RWPE1 (cell line): ENCODE measurements at regions not wholly inside any gene's neighbourhood (a gene's known extent, or its start where the extent isn't known, plus 50 kb on each side); places are given as distances from the start of the nearest gene placed in this dataset.

Experiments
- CTCF ChIA-PET: fragments of 350-600 bp; sonication (Branson Sonifier 250); formaldehyde crosslinking; extraction: SDS; loops from one replicate; lab custom pipeline; 2021; lab: Yijun Ruan, JAX
- POLR2A ChIA-PET: fragments of 400-600 bp; formaldehyde crosslinking; extraction: SDS; loops from one replicate; lab custom pipeline; 2020; ENCODE audit warnings: antibody characterized with exemption; ENCODE audit not compliant: low non-redundant PET; lab: Yijun Ruan, JAX
- DNase-seq: peaks from one replicate; pipeline ENCODE4 v3.0.0; 2012; ENCODE audit warnings: low spot score
- H3K27ac ChIP-seq: fragments of 450-650 bp; 2 replicates; pipeline ENCODE4 v1.5.1; 2017
- TF ChIP-seq, protein P1 (sequence below): fragments of 450-650 bp; conservative IDR thresholded peaks from 2 replicates; pipeline ENCODE4 v1.5.1; 2017; ENCODE audit warnings: low read depth, mild to moderate bottlenecking

DNA sequence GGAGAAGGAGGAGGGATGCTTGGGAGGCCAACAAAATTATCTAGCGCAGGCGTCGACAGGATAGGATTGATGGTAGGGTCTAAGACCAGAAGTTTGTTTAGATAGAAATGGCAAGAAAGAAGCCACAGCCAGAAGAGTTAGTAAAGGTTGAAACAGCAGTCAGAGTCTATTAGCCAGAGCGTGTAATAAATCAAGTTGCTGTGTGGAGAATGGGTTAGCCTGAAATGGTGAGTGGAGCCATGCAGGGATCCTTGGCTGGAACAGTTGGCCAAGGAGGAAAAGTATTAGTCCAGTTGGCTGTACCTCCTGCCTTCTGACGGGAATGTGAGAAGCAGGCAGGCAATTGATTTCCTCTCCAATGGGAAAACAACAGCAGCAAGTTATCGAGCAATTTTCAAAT, 190.7 kb upstream of the CCDC68 start:
- CTCF ChIA-PET: no interaction called here
- POLR2A ChIA-PET: no interaction called here
- no peak for DNase-seq
- H3K27ac ChIP-seq: no peak overlapping the region
- TF ChIP-seq, protein P1, sequence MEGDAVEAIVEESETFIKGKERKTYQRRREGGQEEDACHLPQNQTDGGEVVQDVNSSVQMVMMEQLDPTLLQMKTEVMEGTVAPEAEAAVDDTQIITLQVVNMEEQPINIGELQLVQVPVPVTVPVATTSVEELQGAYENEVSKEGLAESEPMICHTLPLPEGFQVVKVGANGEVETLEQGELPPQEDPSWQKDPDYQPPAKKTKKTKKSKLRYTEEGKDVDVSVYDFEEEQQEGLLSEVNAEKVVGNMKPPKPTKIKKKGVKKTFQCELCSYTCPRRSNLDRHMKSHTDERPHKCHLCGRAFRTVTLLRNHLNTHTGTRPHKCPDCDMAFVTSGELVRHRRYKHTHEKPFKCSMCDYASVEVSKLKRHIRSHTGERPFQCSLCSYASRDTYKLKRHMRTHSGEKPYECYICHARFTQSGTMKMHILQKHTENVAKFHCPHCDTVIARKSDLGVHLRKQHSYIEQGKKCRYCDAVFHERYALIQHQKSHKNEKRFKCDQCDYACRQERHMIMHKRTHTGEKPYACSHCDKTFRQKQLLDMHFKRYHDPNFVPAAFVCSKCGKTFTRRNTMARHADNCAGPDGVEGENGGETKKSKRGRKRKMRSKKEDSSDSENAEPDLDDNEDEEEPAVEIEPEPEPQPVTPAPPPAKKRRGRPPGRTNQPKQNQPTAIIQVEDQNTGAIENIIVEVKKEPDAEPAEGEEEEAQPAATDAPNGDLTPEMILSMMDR: no peak

DNA sequence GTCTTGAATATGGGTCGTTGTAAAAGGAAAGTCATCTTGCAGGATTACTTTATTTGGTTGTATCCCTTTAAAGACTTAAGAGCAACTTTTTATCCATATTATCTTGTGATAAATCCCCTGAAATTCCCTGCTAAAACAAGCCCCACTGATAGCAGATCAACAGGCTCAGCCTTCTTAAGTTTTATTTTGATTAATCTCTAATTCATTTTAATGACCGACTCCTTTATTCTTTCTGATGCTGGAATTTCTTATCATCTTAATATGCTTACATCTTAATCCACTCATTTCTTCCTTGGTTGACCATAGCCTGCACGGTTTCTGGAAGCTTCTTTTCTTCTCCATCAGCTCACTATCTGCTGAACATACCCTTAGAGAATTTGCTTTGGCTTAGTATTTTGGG, 188.5 kb upstream of the CCDC68 start:
- CTCF ChIA-PET: no interaction called here
- H3K27ac ChIP-seq: no peak overlapping the region
- TF ChIP-seq, protein P1: no peak
- POLR2A ChIA-PET: no interaction called here
- DNase-seq: no peak

DNA sequence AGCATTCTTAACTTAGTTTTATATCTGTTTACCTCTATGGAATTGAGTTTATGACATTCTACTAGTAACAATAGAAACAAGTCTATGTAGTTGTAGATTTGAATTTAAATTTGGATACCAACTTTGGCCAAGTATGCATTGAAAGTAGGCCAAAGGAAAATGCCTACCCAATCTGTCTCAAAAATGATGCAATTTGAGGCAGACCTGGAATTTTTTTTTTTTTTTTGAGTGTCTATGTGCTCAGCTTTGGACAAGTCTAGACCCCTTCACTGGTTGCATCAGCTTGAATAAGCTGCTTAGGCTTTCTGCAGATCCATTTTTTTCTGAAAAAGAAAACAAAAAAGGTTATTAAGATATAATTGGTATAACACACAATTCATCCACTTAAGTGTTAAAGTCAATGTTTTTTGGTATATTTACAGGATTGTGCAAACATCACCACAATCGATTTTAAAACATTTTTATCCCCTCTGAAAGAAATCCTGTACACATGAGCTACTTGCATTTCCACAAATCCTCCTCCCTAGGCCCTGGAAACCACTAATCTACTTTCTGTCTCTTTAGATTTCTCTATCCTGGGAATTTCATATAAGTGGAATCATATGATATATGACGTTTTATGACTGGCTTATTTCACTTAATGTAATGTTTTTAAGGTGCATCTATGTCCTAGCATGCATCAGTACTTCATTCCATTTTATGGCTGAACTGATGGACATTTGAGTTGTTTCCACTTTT, 185.1 kb upstream of the CCDC68 start:
- no peak overlapping the region for H3K27ac ChIP-seq
- ChIA-PET CTCF (no interaction called here), POLR2A (no interaction called here)
- no peak for DNase-seq
- TF ChIP-seq, protein P1: no peak

DNA sequence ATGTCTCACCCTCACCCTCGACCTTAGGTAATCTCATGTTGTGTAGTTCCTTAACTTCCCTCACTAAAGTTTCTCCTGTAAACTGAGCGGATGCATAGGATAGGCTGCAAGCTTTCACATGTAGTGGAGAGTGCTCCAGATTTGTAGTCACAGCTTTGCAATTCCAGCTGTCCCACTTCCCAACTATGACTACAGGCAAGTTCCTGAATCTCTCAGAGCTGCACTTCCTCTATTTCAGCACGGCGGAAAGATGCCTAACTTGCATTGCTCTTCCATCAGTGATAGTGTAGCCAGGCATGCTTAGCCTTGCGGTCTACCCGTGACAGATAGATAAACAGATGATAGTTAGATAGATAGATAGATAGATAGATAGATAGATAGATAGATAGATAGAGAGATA, 183.1 kb upstream of the CCDC68 start:
- CTCF ChIA-PET: no interaction called here
- TF ChIP-seq, protein P1: no peak
- no peak overlapping the region for H3K27ac ChIP-seq
- POLR2A ChIA-PET: no interaction called here
- no peak for DNase-seq

DNA sequence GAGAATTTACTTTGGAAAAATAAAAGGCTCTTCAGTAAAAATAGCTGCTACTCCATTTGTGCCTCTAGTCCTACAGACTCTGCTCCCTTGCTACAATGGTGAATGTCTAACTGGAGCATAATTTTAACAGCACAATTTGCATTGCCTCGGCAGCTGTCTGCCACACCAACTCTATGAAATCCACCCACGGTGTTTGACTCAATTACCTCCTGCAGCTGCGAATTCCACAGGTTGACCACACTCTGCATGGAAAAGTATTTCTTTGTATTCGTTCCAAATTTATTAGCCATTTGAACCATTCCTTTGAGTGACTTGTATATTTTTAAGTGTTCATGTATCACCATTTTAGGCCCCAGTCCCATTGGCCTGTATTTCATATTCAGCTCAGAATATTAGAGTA, 182.1 kb upstream of the CCDC68 start:
- ChIA-PET POLR2A (no interaction called here), CTCF (no interaction called here)
- no peak overlapping the region for H3K27ac ChIP-seq
- DNase-seq: no peak
- TF ChIP-seq, protein P1: no peak

DNA sequence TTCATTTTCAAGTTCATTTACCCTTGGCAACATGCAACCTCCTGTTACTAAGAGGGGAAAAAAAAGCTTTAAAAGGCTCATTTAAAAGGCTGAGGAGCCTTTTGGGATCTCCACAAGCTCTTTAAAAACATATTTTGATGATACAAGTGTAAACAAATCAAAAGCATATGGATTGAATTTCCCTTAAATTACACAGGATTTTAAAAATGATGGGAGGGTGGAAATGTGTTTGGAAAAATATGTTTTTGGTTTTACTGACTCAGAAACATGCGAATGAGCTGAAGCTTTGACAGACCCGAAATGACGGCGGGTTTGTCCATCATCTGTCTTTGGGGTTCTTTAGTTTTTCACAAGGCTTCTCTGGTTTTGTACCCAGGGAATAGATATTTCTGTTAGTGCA, 180.6 kb upstream of the CCDC68 start:
- CTCF ChIA-PET: no interaction called here
- POLR2A ChIA-PET: no interaction called here
- TF ChIP-seq, protein P1: no peak
- no peak for DNase-seq
- no peak overlapping the region for H3K27ac ChIP-seq
